Trophoblast cell (in vitro differentiated cells and primary cell): ENCODE measurements at regions not wholly inside any gene's neighbourhood (a gene's known extent, or its start where the extent isn't known, plus 50 kb on each side); places are given as distances from the start of the nearest gene placed in this dataset.

Experiments
- DNase-seq, 2 donors: peaks; one replicate each; pipeline ENCODE4 v3.0.0-alpha.2; 2016
- H2AFZ ChIP-seq: 2 replicates; pipeline ENCODE4 v1.6.1; 2013; ENCODE audit warnings: low read length, moderate library complexity, mild to moderate bottlenecking; ENCODE audit not compliant: insufficient read depth, poor library complexity
- H2AK5ac ChIP-seq: 2 replicates; pipeline ENCODE4 v1.6.1; 2013; ENCODE audit warnings: mild to moderate bottlenecking, low read length
- H2BK120ac ChIP-seq: 2 replicates; pipeline ENCODE4 v1.6.1; 2013; ENCODE audit warnings: low read length, mild to moderate bottlenecking, moderate library complexity; ENCODE audit not compliant: insufficient read depth, poor library complexity
- H2BK12ac ChIP-seq: 2 replicates; pipeline ENCODE4 v1.6.1; 2013; ENCODE audit warnings: mild to moderate bottlenecking, low read length, moderate library complexity
- H2BK5ac ChIP-seq: 2 replicates; pipeline ENCODE4 v1.6.1; 2013; ENCODE audit warnings: low read length, low read depth, moderate library complexity, mild to moderate bottlenecking; ENCODE audit not compliant: poor library complexity
- H3K14ac ChIP-seq: 2 replicates; pipeline ENCODE4 v1.6.1; 2013; ENCODE audit warnings: mild to moderate bottlenecking, low read length
- H3K18ac ChIP-seq: 2 replicates; pipeline ENCODE4 v1.6.1; 2013; ENCODE audit warnings: mild to moderate bottlenecking, low read length
- H3K23ac ChIP-seq: 2 replicates; pipeline ENCODE4 v1.6.1; 2013; ENCODE audit warnings: low read length
- H3K27ac ChIP-seq: 2 replicates; pipeline ENCODE4 v1.5.1; 2013; ENCODE audit warnings: low read depth, mild to moderate bottlenecking, inconsistent platforms, low read length, moderate library complexity
- H3K27me3 ChIP-seq: 2 replicates; pipeline ENCODE4 v1.6.1; 2013; ENCODE audit warnings: inconsistent platforms, mild to moderate bottlenecking, low read length, moderate library complexity; ENCODE audit not compliant: insufficient read depth
- H3K36me3 ChIP-seq, 2 experiments: 1 replicate in 1 of 2; 2 replicates in 1 of 2; pipeline ENCODE4 v1.6.1; 2013; ENCODE audit warnings: low read length in 2 of 2, mild to moderate bottlenecking in 2 of 2, moderate library complexity in 1 of 2; ENCODE audit not compliant: insufficient read depth in 2 of 2, control insufficient read depth in 1 of 2
- H3K4ac ChIP-seq: 2 replicates; pipeline ENCODE4 v1.6.1; 2013; ENCODE audit warnings: low read depth, mild to moderate bottlenecking, low read length, moderate library complexity
- H3K4me1 ChIP-seq, 2 experiments: 1 replicate in 1 of 2; 2 replicates in 1 of 2; pipeline ENCODE4 v1.6.1; 2013; ENCODE audit warnings: low read length in 2 of 2, mild to moderate bottlenecking in 2 of 2, moderate library complexity in 1 of 2; ENCODE audit not compliant: insufficient read depth in 2 of 2, control insufficient read depth in 1 of 2
- H3K4me2 ChIP-seq: 2 replicates; pipeline ENCODE4 v1.6.1; 2013; ENCODE audit warnings: inconsistent platforms, mild to moderate bottlenecking, low read length, moderate library complexity
- H3K4me3 ChIP-seq: 2 replicates; pipeline ENCODE4 v1.5.1; 2013; ENCODE audit warnings: mild to moderate bottlenecking, low read depth, low read length, inconsistent platforms
- H3K79me1 ChIP-seq: one replicate; pipeline ENCODE4 v1.6.1; 2013; ENCODE audit warnings: low read length
- H3K79me2 ChIP-seq: 2 replicates; pipeline ENCODE4 v1.6.1; 2013; ENCODE audit warnings: low read length, mild to moderate bottlenecking; ENCODE audit not compliant: control insufficient read depth, insufficient read depth, poor library complexity
- H3K9ac ChIP-seq: 2 replicates; pipeline ENCODE4 v1.6.1; 2013; ENCODE audit warnings: mild to moderate bottlenecking, low read length
- H3K9me3 ChIP-seq: 2 replicates; pipeline ENCODE4 v1.6.1; 2013; ENCODE audit warnings: low read depth, mild to moderate bottlenecking, control low read depth, inconsistent platforms, low read length; ENCODE audit not compliant: insufficient read depth
- H4K12ac ChIP-seq: 2 replicates; pipeline ENCODE4 v1.6.1; 2013; ENCODE audit warnings: low read depth, mild to moderate bottlenecking, low read length, moderate library complexity
- H4K8ac ChIP-seq: 2 replicates; pipeline ENCODE4 v1.6.1; 2013; ENCODE audit warnings: low read depth, mild to moderate bottlenecking, low read length, moderate library complexity
- H4K91ac ChIP-seq: one replicate; pipeline ENCODE4 v1.6.1; 2013; ENCODE audit warnings: low read depth, mild to moderate bottlenecking, low read length, moderate library complexity
- WGBS: extraction: QIAGEN DNeasy Blood & Tissue Kit; methylation state at CpG from one replicate; pipeline ENCODE4 v1.1.7; 2013; ENCODE audit warnings: missing lambda C conversion rate; ENCODE audit not compliant: insufficient read length, insufficient coverage; ENCODE audit errors: extremely low coverage; 5-methylcytosine and 5-hydroxymethylcytosine counted together

GRCh38 chr17:72578817-72579470 is 458.1 kb downstream of the SOX9 start:
- H3K18ac ChIP-seq: no peak overlapping the region
- H3K9ac ChIP-seq: no peak overlapping the region
- H3K79me2 ChIP-seq: no peaks in the 10 kb centered on the region
- H3K27ac ChIP-seq: no peak overlapping the region
- H3K14ac ChIP-seq: no peak overlapping the region
- DNase-seq: no peak
- H3K79me1 ChIP-seq: no peaks in the 10 kb centered on the region
- no peak overlapping the region for H3K23ac ChIP-seq
- H3K4ac ChIP-seq: no peak overlapping the region
- H3K36me3 ChIP-seq: no peaks in the 10 kb centered on the region
- no peak overlapping the region for H3K4me2 ChIP-seq
- H2BK12ac ChIP-seq: no peak overlapping the region
- H4K8ac ChIP-seq: no peak overlapping the region
- no peaks in the 10 kb centered on the region for H3K4me1 ChIP-seq
- H2AK5ac ChIP-seq: no peak overlapping the region
- H4K12ac ChIP-seq: no peak overlapping the region
- no peaks in the 10 kb centered on the region for H3K9me3 ChIP-seq
- H3K27me3 ChIP-seq: no peaks in the 10 kb centered on the region
- no peak overlapping the region for H3K4me3 ChIP-seq
- WGBS: no CpG with 5 or more reads among the region's 9 CpGs
- H4K91ac ChIP-seq: no peak overlapping the region
- no peak overlapping the region for H2BK5ac ChIP-seq
- no peak overlapping the region for H2BK120ac ChIP-seq
- H2AFZ ChIP-seq: no peak overlapping the region

- no CpG with 5 or more reads among the region's 2 CpGs for WGBS
- H4K8ac ChIP-seq: no peak overlapping the region
These were observed 459.1 kb downstream of the SOX9 start for GRCh38 chr17:72579990-72580320.

GRCh38 chr17:72580321-72581127 is 459.7 kb downstream of the SOX9 start:
- H2BK120ac ChIP-seq: no peak overlapping the region
- DNase-seq: no peak
- no peak overlapping the region for H3K23ac ChIP-seq
- no peak overlapping the region for H3K4ac ChIP-seq
- H3K4me2 ChIP-seq: no peak overlapping the region
- H3K36me3 ChIP-seq: no peaks in the 10 kb centered on the region
- no peaks in the 10 kb centered on the region for H3K27me3 ChIP-seq
- H3K4me1 ChIP-seq: no peaks in the 10 kb centered on the region
- WGBS: no CpG with 5 or more reads among the region's 11 CpGs
- H3K14ac ChIP-seq: no peak overlapping the region
- no peak overlapping the region for H3K18ac ChIP-seq
- H3K4me3 ChIP-seq: no peak overlapping the region
- no peak overlapping the region for H2AFZ ChIP-seq
- H3K27ac ChIP-seq: no peak overlapping the region
- no peaks in the 10 kb centered on the region for H3K9me3 ChIP-seq
- H2AK5ac ChIP-seq: no peak overlapping the region
- H2BK12ac ChIP-seq: no peak overlapping the region
- no peak overlapping the region for H2BK5ac ChIP-seq
- no peak overlapping the region for H4K8ac ChIP-seq
- no peaks in the 10 kb centered on the region for H3K79me2 ChIP-seq
- no peak overlapping the region for H4K91ac ChIP-seq
- H3K9ac ChIP-seq: no peak overlapping the region
- no peaks in the 10 kb centered on the region for H3K79me1 ChIP-seq
- H4K12ac ChIP-seq: no peak overlapping the region

More at GRCh38 chr17:72579990-72580320, 459.1 kb downstream of the SOX9 start:
- Histone ChIP-seq H4K91ac (no peak overlapping the region), H4K12ac (no peak overlapping the region), H3K18ac (no peak overlapping the region), H3K36me3 (no peaks in the 10 kb centered on the region), H2AFZ (no peak overlapping the region), H3K23ac (no peak overlapping the region), H2BK5ac (no peak overlapping the region), H3K4me1 (no peaks in the 10 kb centered on the region), H2AK5ac (no peak overlapping the region), H3K4ac (no peak overlapping the region), H3K9me3 (no peaks in the 10 kb centered on the region), H3K4me3 (no peak overlapping the region), H3K27ac (no peak overlapping the region), H3K4me2 (no peak overlapping the region), H3K14ac (no peak overlapping the region), H2BK120ac (no peak overlapping the region), H3K79me1 (no peaks in the 10 kb centered on the region), H3K9ac (no peak overlapping the region), H3K27me3 (no peaks in the 10 kb centered on the region), H2BK12ac (no peak overlapping the region), H3K79me2 (no peaks in the 10 kb centered on the region)
- DNase-seq: no peak

- H3K18ac ChIP-seq: no peak overlapping the region
- H3K27ac ChIP-seq: no peak overlapping the region
- no peaks in the 10 kb centered on the region for H3K36me3 ChIP-seq
- H4K12ac ChIP-seq: no peak overlapping the region
- peaks cover 5 to 6% of the 10 kb centered on the region in 2 experiments for H3K4me1 ChIP-seq
- H2BK12ac ChIP-seq: no peak overlapping the region
- no peak overlapping the region for H3K23ac ChIP-seq
- no peak overlapping the region for H3K4me3 ChIP-seq
- H2AFZ ChIP-seq: no peak overlapping the region
- peaks cover 14% of the 10 kb centered on the region for H3K27me3 ChIP-seq
- no peaks in the 10 kb centered on the region for H3K79me1 ChIP-seq
- H2BK120ac ChIP-seq: no peak overlapping the region
- no peak overlapping the region for H3K14ac ChIP-seq
- no peak overlapping the region for H3K9ac ChIP-seq
- H2AK5ac ChIP-seq: no peak overlapping the region
- no peak overlapping the region for H3K4ac ChIP-seq
- peak in 1 of 2 donors; percentile 81 for DNase-seq
- no peak overlapping the region for H3K4me2 ChIP-seq
- H4K8ac ChIP-seq: no peak overlapping the region
- WGBS: no CpG with 5 or more reads among the region's 7 CpGs
- H3K9me3 ChIP-seq: peaks cover 2% of the 10 kb centered on the region
- no peak overlapping the region for H4K91ac ChIP-seq
- H2BK5ac ChIP-seq: no peak overlapping the region
- H3K79me2 ChIP-seq: no peaks in the 10 kb centered on the region
These were observed 466.3 kb downstream of the SOX9 start for GRCh38 chr17:72587156-72587555.
